Left lung (tissue), 4 donors: ENCODE measurements at regions not wholly inside any gene's neighbourhood (a gene's known extent, or its start where the extent isn't known, plus 50 kb on each side); places are given as distances from the start of the nearest gene placed in this dataset.
"Not testable (repeated sequence)": the region's sequence is repeated elsewhere in the genome, so short reads cannot be mapped to it uniquely, and the experiment has no call there.

Experiments used
- ATAC-seq: fragments of 200-7000 bp; cut with Tn5 transposase; one replicate; pipeline ENCODE4 v1.9.1; 2020; ENCODE audit warnings: moderate library complexity
- DNase-seq, 4 donors: peaks; one replicate each; pipeline ENCODE4 v3.0.0-alpha.2; 2013 to 2020
- H3K27ac ChIP-seq, 2 donors: fragments of 200-600 bp; sonication (generic) in 1 of 2; one replicate each; pipeline versions ENCODE4 v1.5.0 to v1.8.0; 2020 to 2021
- H3K27me3 ChIP-seq, 2 donors: fragments of 200-600 bp; sonication (generic) in 1 of 2; one replicate each; pipeline versions ENCODE4 v1.5.0 to v1.8.0; 2020 to 2021
- H3K36me3 ChIP-seq, 2 donors: fragments of 200-600 bp; sonication (generic) in 1 of 2; one replicate each; pipeline versions ENCODE4 v1.5.0 to v1.8.0; 2020 to 2021
- H3K4me1 ChIP-seq, 2 donors: fragments of 200-600 bp; one replicate each; pipeline ENCODE4 v1.8.0; 2021
- H3K4me3 ChIP-seq, 2 donors: fragments of 200-600 bp; sonication (generic) in 1 of 2; one replicate each; pipeline versions ENCODE4 v1.5.0 to v1.8.0; 2020 to 2021; ENCODE audit warnings: mild to moderate bottlenecking in 1 of 2
- H3K9me3 ChIP-seq, 2 donors: fragments of 200-600 bp; sonication (generic) in 1 of 2; one replicate each; pipeline versions ENCODE4 v1.5.0 to v1.8.0; 2020 to 2021
- CTCF ChIP-seq, 2 donors: fragments of 200-600 bp; sonication (generic) in 1 of 2; IDR thresholded peaks; one replicate each; pipeline versions ENCODE4 v1.5.0 to v1.8.0; 2021; ENCODE audit warnings: antibody characterized with exemption in 2 of 2
- intact Hi-C, 2 donors: fragments of 100-400 bp; cut with DNase I; formaldehyde crosslinking; loops; one replicate each; pipeline versions ENCODE4 v1.11.2 to v1.14.2; 2022
- donor health status: DM: no; HTN: yes; CAD: no.
- donor health status: DM: no; HTN: no; CAD: no.

GRCh38 chr4:134934036-134934808 lies 732.6 kb upstream of the PABPC4L start:
- intact Hi-C loops, result no loop called here
- no peaks in the 10 kb centered on the region for H3K4me1 ChIP-seq
- no peaks in the 10 kb centered on the region for H3K9me3 ChIP-seq
- DNase-seq (no peak), ATAC-seq (no peak)
- no peak overlapping the region for H3K27ac ChIP-seq
- H3K4me3 ChIP-seq, result no peak overlapping the region
- no peak for TF ChIP-seq CTCF (IDR thresholded peaks at IDR 0.05)
- no peaks in the 10 kb centered on the region for H3K36me3 ChIP-seq
- H3K27me3 ChIP-seq, result no peaks in the 10 kb centered on the region

DNA sequence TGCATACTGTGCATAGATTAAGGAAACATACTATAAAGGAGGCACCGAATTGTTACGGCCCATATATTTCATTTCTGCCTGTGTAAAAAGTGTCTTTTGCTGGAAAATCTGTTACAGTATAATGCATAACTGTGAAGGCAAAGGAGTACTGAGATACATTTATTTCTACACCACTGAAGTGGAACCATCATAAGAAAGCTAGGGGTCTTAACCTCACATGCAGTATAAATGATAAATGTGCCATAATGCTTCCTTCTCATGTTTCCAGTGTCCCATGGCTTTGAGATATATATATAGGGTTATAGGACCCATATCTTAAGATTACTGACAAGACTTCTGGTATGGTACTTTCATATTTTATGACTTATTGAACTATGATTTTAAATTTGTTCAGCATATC lies 713.8 kb upstream of the PABPC4L start:
- Histone ChIP-seq H3K36me3 (no peaks in the 10 kb centered on the region), H3K27ac (no peak overlapping the region), H3K4me3 (no peak overlapping the region), H3K4me1 (no peaks in the 10 kb centered on the region), H3K27me3 (no peaks in the 10 kb centered on the region), H3K9me3 (no peaks in the 10 kb centered on the region)
- ATAC-seq, result no peak
- no peak for DNase-seq
- no peak for TF ChIP-seq CTCF (IDR thresholded peaks at IDR 0.05)
- intact Hi-C loops, result no loop called here

DNA sequence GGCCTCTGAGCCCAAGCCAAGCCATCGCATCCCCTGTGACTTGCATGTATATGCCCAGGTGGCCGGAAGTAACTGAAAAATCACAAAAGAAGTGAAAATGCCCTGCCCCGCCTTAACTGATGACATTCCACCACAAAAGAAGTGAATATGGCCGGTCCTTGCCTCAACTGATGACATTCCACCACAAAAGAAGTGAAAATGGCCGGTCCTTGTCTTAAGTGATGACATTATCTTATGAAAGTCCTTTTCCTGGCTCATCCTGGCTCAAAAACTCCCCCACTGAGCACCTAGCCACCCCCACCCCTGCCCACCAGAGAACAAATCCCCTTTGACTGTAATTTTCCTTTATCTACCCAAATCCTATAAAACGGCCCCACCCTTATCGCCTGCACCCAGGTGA lies 712.7 kb upstream of the PABPC4L start:
- intact Hi-C loops, H3K27me3 ChIP-seq, H3K9me3 ChIP-seq, H3K27ac ChIP-seq, H3K36me3 ChIP-seq, H3K4me1 ChIP-seq, H3K4me3 ChIP-seq, ATAC-seq, DNase-seq: not testable (repeated sequence)

DNA sequence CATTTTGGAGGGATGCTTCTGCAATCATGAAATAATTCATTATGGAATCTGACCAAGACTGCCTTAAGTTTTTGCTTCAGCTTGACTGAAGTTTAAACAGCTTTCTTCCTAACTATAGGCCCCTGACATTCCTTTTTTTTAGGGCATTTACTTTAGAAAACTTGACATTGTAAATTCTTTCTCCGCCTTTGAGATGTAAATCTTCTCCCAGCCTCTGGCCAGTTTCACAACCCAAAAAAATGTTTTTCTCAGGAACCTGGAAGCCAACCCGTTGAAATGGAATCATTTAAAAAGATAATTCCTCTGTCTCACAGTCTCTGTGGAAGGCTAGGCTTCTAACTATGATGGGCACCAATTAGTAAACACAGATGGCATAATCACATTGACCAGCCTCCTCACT lies 710.4 kb upstream of the PABPC4L start:
- H3K9me3 ChIP-seq, result no peaks in the 10 kb centered on the region
- no peak for TF ChIP-seq CTCF (IDR thresholded peaks at IDR 0.05)

GRCh38 chr4:134906404-134907023 lies 704.9 kb upstream of the PABPC4L start:
- no peak overlapping the region for H3K4me3 ChIP-seq
- DNase-seq, result peak in 1 of 4 donors; percentile 15
- H3K27ac ChIP-seq, result no peak overlapping the region
- intact Hi-C loops, result no loop called here
- ATAC-seq, result peak; percentile 65
- H3K36me3 ChIP-seq, result no peaks in the 10 kb centered on the region
- no peaks in the 10 kb centered on the region for H3K9me3 ChIP-seq
- no peaks in the 10 kb centered on the region for H3K4me1 ChIP-seq
- no peak for TF ChIP-seq CTCF (IDR thresholded peaks at IDR 0.05)
- H3K27me3 ChIP-seq, result no peaks in the 10 kb centered on the region

More for the DNA sequence above, 710.4 kb upstream of the PABPC4L start:
- DNase-seq, result no peak
- Histone ChIP-seq H3K4me3 (no peak overlapping the region), H3K27me3 (no peaks in the 10 kb centered on the region), H3K27ac (no peak overlapping the region), H3K4me1 (no peaks in the 10 kb centered on the region), H3K36me3 (no peaks in the 10 kb centered on the region)
- ATAC-seq, result no peak
- intact Hi-C loops, result no loop called here
